SW480 (cell line): ENCODE measurements at regions not wholly inside any gene's neighbourhood (a gene's known extent, or its start where the extent isn't known, plus 50 kb on each side); places are given as distances from the start of the nearest gene placed in this dataset.

Experiments used
- DNase-seq: peaks from one replicate; pipeline ENCODE4 v3.0.0-alpha.2; 2016; ENCODE audit warnings: low spot score

DNA sequence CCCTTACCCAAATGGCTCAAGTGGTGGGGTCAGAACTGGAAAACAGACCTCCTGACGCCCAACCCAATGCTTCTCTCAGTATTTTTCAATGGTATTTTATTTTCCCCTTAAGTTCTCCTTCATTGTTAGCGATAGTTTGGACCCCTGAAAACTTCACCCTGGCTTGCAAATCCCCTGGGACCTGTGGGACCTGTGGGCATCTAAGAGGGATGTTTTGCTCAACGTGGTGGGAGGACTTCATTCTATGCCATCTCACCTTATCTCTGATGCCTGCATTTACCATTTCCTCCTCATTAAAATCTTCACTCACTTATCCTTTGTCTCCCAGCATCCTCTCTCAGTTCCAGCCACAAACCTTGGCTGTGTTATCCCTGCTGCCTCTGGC lies 59.4 kb upstream of the GZMB start:
- no peak for DNase-seq

- no peak for DNase-seq
Observed at GRCh38 chr14:24692382-24693352, 58.7 kb upstream of the GZMB start.

GRCh38 chr14:24690492-24690891 lies 56.5 kb upstream of the GZMB start:
- DNase-seq = no peak

DNA sequence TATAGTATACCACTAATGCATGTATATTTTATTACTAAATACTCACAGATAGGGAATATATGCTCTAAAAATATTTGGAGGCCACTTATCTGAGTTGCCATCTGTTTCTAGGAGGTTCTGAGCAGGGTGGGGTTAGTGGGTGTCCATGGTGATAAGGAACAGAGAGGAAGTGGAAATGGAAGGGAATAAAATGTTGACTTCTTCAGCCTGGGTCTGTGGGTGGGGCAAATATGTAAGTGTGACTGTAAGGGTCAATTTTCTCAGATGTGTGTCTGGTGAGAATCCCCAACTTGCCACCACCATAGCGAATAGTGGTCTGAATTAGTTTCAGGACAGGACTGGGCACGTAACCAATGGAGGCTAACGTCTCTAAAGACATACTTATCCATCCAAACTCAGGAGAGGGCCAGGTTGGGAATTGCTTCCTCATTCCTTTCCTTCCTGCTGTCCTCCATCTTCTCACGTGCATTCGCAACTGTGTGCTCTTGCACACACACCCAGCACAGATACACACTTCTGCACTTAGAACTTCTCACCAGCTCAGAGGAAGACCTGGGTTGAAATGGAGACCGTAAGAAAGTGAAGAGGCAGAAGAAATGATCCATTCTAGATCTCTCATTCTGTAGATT lies 54.2 kb upstream of the GZMB start:
- DNase-seq = no peak
